SK-N-SH (cell line): ENCODE measurements at regions not wholly inside any gene's neighbourhood (a gene's known extent, or its start where the extent isn't known, plus 50 kb on each side); places are given as distances from the start of the nearest gene placed in this dataset.

Experiments used
- CTCF ChIA-PET: fragments of 300-600, 350-600 bp; formaldehyde crosslinking; extraction: SDS; loops from one replicate; lab custom pipeline; 2021; lab: Yijun Ruan, JAX
- POLR2A ChIA-PET: fragments of 350-600 bp; sonication (Branson Sonifier 250); formaldehyde crosslinking; extraction: SDS; loops from one replicate; lab custom pipeline; 2020; ENCODE audit warnings: antibody characterized with exemption, inconsistent platforms; lab: Yijun Ruan, JAX
- DNase-seq: peaks from one replicate; pipeline ENCODE4 v3.0.0; 2012
- H2AFZ ChIP-seq: fragments of 200-600 bp; sonication (generic); 2 replicates; pipeline ENCODE4 v1.8.1; 2016; ENCODE audit warnings: antibody characterized with exemption, mild to moderate bottlenecking, low read depth
- H3F3A ChIP-seq: fragments of 200-600 bp; sonication (generic); replicated peaks from 2 replicates; pipeline ENCODE3; 2016; ENCODE audit warnings: antibody characterized with exemption, mild to moderate bottlenecking; ENCODE audit not compliant: insufficient read depth
- H3K27ac ChIP-seq, 2 experiments: fragments of 200-500 bp in 1 of 2; fragments of 200-600 bp in 1 of 2; sonication (Bioruptor generic) in 1 of 2; sonication (generic), shearing (Covaris generic) in 1 of 2; 2 replicates each; pipeline versions ENCODE4 v1.5.1 to v1.6.1; 2014 to 2016; ENCODE audit warnings: low read depth in 2 of 2, inconsistent platforms in 1 of 2, low read length in 1 of 2, mild to moderate bottlenecking in 1 of 2, mixed read lengths in 1 of 2
- H3K27me3 ChIP-seq: fragments of 200-600 bp; sonication (generic), shearing (Covaris generic); 2 replicates; pipeline ENCODE4 v1.6.1; 2016; ENCODE audit warnings: mixed run types; ENCODE audit not compliant: insufficient read depth
- H3K36me3 ChIP-seq, 2 experiments: fragments of 200-500 bp in 1 of 2; fragments of 200-600 bp in 1 of 2; sonication (Bioruptor generic) in 1 of 2; sonication (generic) in 1 of 2; replicated peaks in 1 of 2; 2 replicates each; pipeline versions ENCODE3 to v1.5.1; 2014 to 2016; ENCODE audit warnings: low read length in 1 of 2, mild to moderate bottlenecking in 1 of 2; ENCODE audit not compliant: insufficient read depth in 2 of 2, control insufficient read depth in 1 of 2
- H3K4me1 ChIP-seq, 2 experiments: fragments of 200-500 bp in 1 of 2; fragments of 200-600 bp in 1 of 2; sonication (Bioruptor generic) in 1 of 2; sonication (generic), shearing (Covaris generic) in 1 of 2; 2 replicates each; pipeline versions ENCODE4 v1.5.1 to v1.6.1; 2014 to 2016; ENCODE audit warnings: low read depth in 1 of 2, low read length in 1 of 2, mixed run types in 1 of 2; ENCODE audit not compliant: insufficient read depth in 2 of 2, control insufficient read depth in 1 of 2
- H3K4me2 ChIP-seq: fragments of 200-600 bp; sonication (generic), shearing (Covaris generic); 2 replicates; pipeline ENCODE4 v1.6.1; 2017; ENCODE audit warnings: mixed run types
- H3K4me3 ChIP-seq, 2 experiments: fragments of 200-500 bp in 1 of 2; fragments of 200-600 bp in 1 of 2; sonication (Bioruptor generic) in 1 of 2; sonication (generic), shearing (Covaris generic) in 1 of 2; 2 replicates each; pipeline versions ENCODE4 v1.5.1 to v1.8.1; 2014 to 2016; ENCODE audit warnings: low read depth in 2 of 2, inconsistent platforms in 1 of 2, low read length in 1 of 2, mild to moderate bottlenecking in 1 of 2, mixed read lengths in 1 of 2, moderate library complexity in 1 of 2
- H3K79me2 ChIP-seq: fragments of 200-600 bp; sonication (generic); 2 replicates; pipeline ENCODE4 v1.8.1; 2017; ENCODE audit warnings: mild to moderate bottlenecking; ENCODE audit not compliant: insufficient read depth
- H3K9ac ChIP-seq: fragments of 200-600 bp; sonication (generic); 2 replicates; pipeline ENCODE4 v1.6.1; 2017; ENCODE audit warnings: mixed run types
- H3K9me2 ChIP-seq: fragments of 200-600 bp; sonication (generic); 2 replicates; pipeline ENCODE4 v1.6.1; 2017; ENCODE audit warnings: mixed run types
- H3K9me3 ChIP-seq: fragments of 200-600 bp; sonication (generic); 2 replicates; pipeline ENCODE4 v1.6.1; 2017; ENCODE audit warnings: mixed run types, mild to moderate bottlenecking, moderate library complexity
- H4K20me1 ChIP-seq: fragments of 200-600 bp; sonication (generic); 2 replicates; pipeline ENCODE4 v1.6.1; 2017; ENCODE audit warnings: mild to moderate bottlenecking, mixed run types; ENCODE audit not compliant: insufficient read depth
- CTCF ChIP-seq: fragments of 200-600 bp; sonication (generic); IDR thresholded peaks from 2 replicates; pipeline ENCODE4 v1.6.1; 2017; ENCODE audit warnings: antibody characterized with exemption, mild to moderate bottlenecking, moderate library complexity
- EP300 ChIP-seq, 2 experiments: IDR thresholded peaks; 2 replicates each; pipeline versions ENCODE4 v1.4.0 to v1.6.1; 2012; ENCODE audit warnings: borderline replicate concordance in 1 of 2, low read depth in 1 of 2, low read length in 1 of 2
- FOSL2 ChIP-seq: IDR thresholded peaks from 2 replicates; pipeline ENCODE4 v1.4.0; 2012; ENCODE audit warnings: low read depth, mild to moderate bottlenecking, moderate library complexity, borderline replicate concordance
- IRF3 ChIP-seq: fragments of 150-350 bp; IDR thresholded peaks from 2 replicates; pipeline ENCODE4 v1.6.1; 2016; ENCODE audit warnings: mild to moderate bottlenecking, low read depth, low read length
- MAX ChIP-seq: IDR thresholded peaks from 2 replicates; pipeline ENCODE4 v1.4.0; 2012; ENCODE audit warnings: low read depth
- MXI1 ChIP-seq: IDR thresholded peaks from 2 replicates; pipeline ENCODE4 v1.6.1; 2012; ENCODE audit warnings: mild to moderate bottlenecking, low read depth, low read length, improper control_type of control experiment
- PBX3 ChIP-seq: IDR thresholded peaks from 2 replicates; pipeline ENCODE4; 2012
- RAD21 ChIP-seq: IDR thresholded peaks from 2 replicates; pipeline ENCODE4 v1.6.1; 2012; ENCODE audit warnings: mild to moderate bottlenecking, low read length
- RCOR1 ChIP-seq: fragments of 150-350 bp; IDR thresholded peaks from 2 replicates; pipeline ENCODE4 v1.6.1; 2017; ENCODE audit warnings: antibody characterized with exemption, low read length
- SMC3 ChIP-seq: IDR thresholded peaks from 2 replicates; pipeline ENCODE4 v1.6.1; 2012; ENCODE audit warnings: low read depth, low read length, improper control_type of control experiment
- TCF12 ChIP-seq: IDR thresholded peaks from 2 replicates; pipeline ENCODE4 v1.4.0; 2012
- USF1 ChIP-seq: IDR thresholded peaks from 2 replicates; pipeline ENCODE4 v1.4.0; 2012; ENCODE audit warnings: low read depth, borderline replicate concordance
- YY1 ChIP-seq: IDR thresholded peaks from 2 replicates; pipeline ENCODE4 v1.4.0; 2012; ENCODE audit warnings: low read depth, mild to moderate bottlenecking
- ZBTB33 ChIP-seq: IDR thresholded peaks from 2 replicates; pipeline ENCODE4 v1.4.0; 2012; ENCODE audit warnings: low read depth, borderline replicate concordance
- WGBS: methylation state at CpG from one replicate; pipeline ENCODE4 v1.1.6; 2017; ENCODE audit warnings: low lambda C conversion rate; 5-methylcytosine and 5-hydroxymethylcytosine counted together

- H3K27ac ChIP-seq = no peak overlapping the region
- ChIA-PET CTCF (interaction anchor here (1.4 kb wide), 1 partner anchor 12 kb away, joined by 3 read pairs; no protein-coding TSS in a partner anchor), POLR2A (no interaction called here)
- no peak for DNase-seq
- WGBS = 0% methylated on average over 2 of the region's 2 CpGs
- H3K9ac ChIP-seq = no peak overlapping the region
- no peak overlapping the region for H3K4me2 ChIP-seq
- no peaks in the 10 kb centered on the region for H4K20me1 ChIP-seq
- no peaks in the 10 kb centered on the region for H3K79me2 ChIP-seq
- no peaks in the 10 kb centered on the region for H3K27me3 ChIP-seq
- H3K9me3 ChIP-seq = no peaks in the 10 kb centered on the region
- no peaks in the 10 kb centered on the region for H3F3A ChIP-seq
- no peaks in the 10 kb centered on the region for H3K4me1 ChIP-seq
- no peaks in the 10 kb centered on the region for H3K36me3 ChIP-seq
- TF ChIP-seq MXI1 (no peak), SMC3 (no peak), USF1 (no peak), PBX3 (no peak), YY1 (no peak), EP300 (IDR thresholded peaks at IDR 0.05; ENCODE audit: borderline replicate concordance in 1 of 2, low read depth in 1 of 2, low read length in 1 of 2) (no peak), MAX (no peak), TCF12 (no peak), IRF3 (no peak)
- H2AFZ ChIP-seq = no peak overlapping the region
- H3K9me2 ChIP-seq = no peaks in the 10 kb centered on the region
- H3K4me3 ChIP-seq = no peak overlapping the region
Measured at GRCh38 chrX:126489116-126489695, 63.4 kb downstream of the DCAF12L1 start.

GRCh38 chrX:126485409-126485808 is 67.2 kb downstream of the DCAF12L1 start:
- Histone ChIP-seq H3K9ac (no peak overlapping the region), H3F3A (no peaks in the 10 kb centered on the region), H3K4me2 (no peak overlapping the region), H3K36me3 (peaks cover 0 to 3% of the 10 kb centered on the region in 2 experiments), H2AFZ (no peak overlapping the region), H3K27me3 (no peaks in the 10 kb centered on the region), H3K79me2 (no peaks in the 10 kb centered on the region), H3K9me3 (no peaks in the 10 kb centered on the region), H3K4me3 (no peak overlapping the region), H3K9me2 (no peaks in the 10 kb centered on the region), H4K20me1 (no peaks in the 10 kb centered on the region), H3K27ac (no peak overlapping the region), H3K4me1 (no peaks in the 10 kb centered on the region)
- no peak for TF ChIP-seq FOSL2
- no peak for TF ChIP-seq RCOR1
- no peak for TF ChIP-seq ZBTB33
- TF ChIP-seq CTCF = no peak
- TF ChIP-seq EP300 (IDR thresholded peaks at IDR 0.05; ENCODE audit: borderline replicate concordance in 1 of 2, low read depth in 1 of 2, low read length in 1 of 2) = no peak
- no peak for TF ChIP-seq RAD21
- TF ChIP-seq SMC3 = no peak
- DNase-seq = no peak
- POLR2A ChIA-PET = no interaction called here
- CTCF ChIA-PET = no interaction called here
- 0% methylated on average over 1 of the region's 1 CpG for WGBS
